Mucosa of descending colon (tissue), 3 donors: ENCODE measurements at regions not wholly inside any gene's neighbourhood (a gene's known extent, or its start where the extent isn't known, plus 50 kb on each side); places are given as distances from the start of the nearest gene placed in this dataset.
"Not testable (repeated sequence)": the region's sequence is repeated elsewhere in the genome, so short reads cannot be mapped to it uniquely, and the experiment has no call there.

Experiments
- ATAC-seq: fragments of 200-7000 bp; cut with Tn5 transposase; one replicate; pipeline ENCODE4 v1.9.1; 2020; ENCODE audit warnings: mild to moderate bottlenecking, moderate library complexity
- DNase-seq, 3 donors: peaks; one replicate each; pipeline ENCODE4 v3.0.0-alpha.2; 2020
- H3K36me3 ChIP-seq: fragments of 200-600 bp; one replicate; pipeline ENCODE4 v1.8.0; 2021; ENCODE audit warnings: low read depth, mild to moderate bottlenecking
- H3K4me1 ChIP-seq: fragments of 200-600 bp; one replicate; pipeline ENCODE4 v1.8.0; 2021; ENCODE audit warnings: low read depth, mild to moderate bottlenecking
- H3K4me3 ChIP-seq: fragments of 200-600 bp; one replicate; pipeline ENCODE4 v1.8.0; 2021; ENCODE audit warnings: mild to moderate bottlenecking
- H3K9me3 ChIP-seq: fragments of 200-600 bp; one replicate; pipeline ENCODE4 v1.8.0; 2021; ENCODE audit warnings: mild to moderate bottlenecking
- intact Hi-C, 2 donors: fragments of 100-400 bp; cut with DNase I in 1 of 2; cut with micrococcal nuclease in 1 of 2; formaldehyde crosslinking; loops; one replicate each; pipeline versions ENCODE4 v1.11.0 to v1.11.1; 2022; cut with DNase I, micrococcal nuclease
- donor health status: DM: no; HTN: no; CAD: no; lungs with moderate emphysema.
- donor health status: DM: no; HTN: no; CAD: no.
- donor health status: DM: no; HTN: yes; CAD: no.

GRCh38 chr16:16448423-16448822 lies 69.5 kb downstream of the NPIPA7 start:
- H3K36me3 ChIP-seq, ATAC-seq, DNase-seq, H3K9me3 ChIP-seq, H3K4me3 ChIP-seq, intact Hi-C loops, H3K4me1 ChIP-seq: not testable (repeated sequence)

GRCh38 chr16:16449712-16450237 lies 70.8 kb downstream of the NPIPA7 start:
- H3K4me1 ChIP-seq, H3K36me3 ChIP-seq, H3K9me3 ChIP-seq, intact Hi-C loops, H3K4me3 ChIP-seq, DNase-seq, ATAC-seq: not testable (repeated sequence)

- intact Hi-C loops, H3K4me3 ChIP-seq: not testable (repeated sequence)
These were observed 72.9 kb downstream of the NPIPA7 start for GRCh38 chr16:16451721-16452410.

DNA sequence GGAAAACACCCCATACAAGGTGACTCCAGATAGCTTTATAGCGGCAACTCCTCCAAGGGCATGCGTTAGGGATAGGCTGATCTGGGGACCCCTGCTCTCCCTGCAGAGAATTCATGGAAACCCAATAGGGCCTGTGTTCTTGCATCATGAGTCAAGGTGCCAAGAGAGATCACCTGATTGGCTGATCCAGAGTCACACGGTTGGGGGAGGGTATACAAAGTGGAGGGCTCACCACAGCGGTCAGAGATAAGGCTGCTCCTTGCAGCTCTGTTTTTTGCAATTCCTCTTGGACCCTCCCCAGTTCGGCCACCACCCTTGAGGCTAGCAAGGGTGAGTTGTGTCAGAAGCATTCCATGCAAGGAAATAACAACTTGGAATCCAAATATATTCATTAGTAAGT lies 79.6 kb downstream of the NPIPA7 start:
- H3K9me3 ChIP-seq, H3K4me3 ChIP-seq, H3K36me3 ChIP-seq, DNase-seq, intact Hi-C loops, ATAC-seq, H3K4me1 ChIP-seq: not testable (repeated sequence)

More at GRCh38 chr16:16451721-16452410, 72.9 kb downstream of the NPIPA7 start:
- ATAC-seq, H3K36me3 ChIP-seq, H3K9me3 ChIP-seq, H3K4me1 ChIP-seq, DNase-seq: not testable (repeated sequence)

- DNase-seq, H3K36me3 ChIP-seq, H3K4me1 ChIP-seq, intact Hi-C loops, ATAC-seq, H3K4me3 ChIP-seq, H3K9me3 ChIP-seq: not testable (repeated sequence)
These were observed 84.9 kb downstream of the NPIPA7 start for GRCh38 chr16:16463792-16464191.

- H3K4me1 ChIP-seq, ATAC-seq, H3K4me3 ChIP-seq, H3K36me3 ChIP-seq, intact Hi-C loops, H3K9me3 ChIP-seq, DNase-seq: not testable (repeated sequence)
These were observed 110.0 kb downstream of the NPIPA7 start for GRCh38 chr16:16488919-16489318.

GRCh38 chr16:16489466-16489865 lies 110.5 kb downstream of the NPIPA7 start:
- H3K9me3 ChIP-seq, H3K4me1 ChIP-seq, H3K4me3 ChIP-seq, intact Hi-C loops, H3K36me3 ChIP-seq, ATAC-seq, DNase-seq: not testable (repeated sequence)

GRCh38 chr16:16494114-16494513 lies 115.2 kb downstream of the NPIPA7 start:
- H3K36me3 ChIP-seq, H3K4me1 ChIP-seq, intact Hi-C loops, H3K4me3 ChIP-seq, DNase-seq, H3K9me3 ChIP-seq: not testable (repeated sequence)
- peak; percentile 89 for ATAC-seq

DNA sequence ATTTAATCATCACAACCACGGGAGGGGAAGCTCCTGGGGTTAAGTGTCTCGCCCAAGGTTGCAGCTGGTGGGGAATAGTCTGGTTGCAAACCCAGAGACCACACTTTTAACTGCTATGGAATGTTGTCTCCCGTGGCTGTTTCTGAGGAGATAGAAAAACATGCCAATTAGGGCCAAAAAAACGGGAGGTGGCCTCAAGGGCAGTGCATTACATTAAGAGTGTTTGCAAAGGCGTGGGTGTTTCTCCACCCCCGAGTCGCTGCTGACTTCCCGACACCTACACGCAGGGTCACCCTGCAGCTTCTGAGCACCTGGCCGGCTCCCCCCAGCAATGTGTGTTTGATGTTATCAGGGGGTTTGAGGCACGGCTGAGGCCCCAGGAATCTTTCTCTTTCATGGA lies 116.1 kb downstream of the NPIPA7 start:
- DNase-seq, ATAC-seq, H3K4me1 ChIP-seq, intact Hi-C loops, H3K4me3 ChIP-seq, H3K36me3 ChIP-seq, H3K9me3 ChIP-seq: not testable (repeated sequence)

GRCh38 chr16:16499875-16500274 lies 120.9 kb downstream of the NPIPA7 start:
- H3K36me3 ChIP-seq, ATAC-seq, H3K4me1 ChIP-seq, H3K9me3 ChIP-seq, DNase-seq, H3K4me3 ChIP-seq, intact Hi-C loops: not testable (repeated sequence)

DNA sequence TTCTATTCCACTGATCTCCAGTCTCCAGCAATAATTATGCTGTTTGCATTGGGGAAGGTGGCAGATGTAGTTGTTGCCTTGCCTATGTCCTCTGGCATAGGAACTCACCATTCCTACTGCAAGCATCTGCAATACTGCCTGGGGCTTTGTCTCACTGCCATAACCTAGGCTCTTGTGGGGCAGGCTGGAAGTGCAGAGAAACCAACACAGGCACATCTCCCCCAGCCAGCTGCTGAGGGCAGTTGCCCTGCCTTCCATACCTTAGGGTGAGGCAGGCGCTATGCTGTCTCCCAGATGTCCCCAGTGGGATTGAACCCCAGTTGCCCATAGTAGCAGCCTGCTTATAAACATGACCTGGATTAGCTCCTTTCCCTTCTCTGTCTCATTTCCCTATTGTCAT lies 128.1 kb downstream of the NPIPA7 start:
- H3K9me3 ChIP-seq, ATAC-seq, intact Hi-C loops, DNase-seq, H3K4me1 ChIP-seq, H3K4me3 ChIP-seq, H3K36me3 ChIP-seq: not testable (repeated sequence)

GRCh38 chr16:16508344-16508743 lies 129.4 kb downstream of the NPIPA7 start:
- intact Hi-C loops, ATAC-seq, H3K4me1 ChIP-seq, DNase-seq, H3K4me3 ChIP-seq, H3K36me3 ChIP-seq, H3K9me3 ChIP-seq: not testable (repeated sequence)

DNA sequence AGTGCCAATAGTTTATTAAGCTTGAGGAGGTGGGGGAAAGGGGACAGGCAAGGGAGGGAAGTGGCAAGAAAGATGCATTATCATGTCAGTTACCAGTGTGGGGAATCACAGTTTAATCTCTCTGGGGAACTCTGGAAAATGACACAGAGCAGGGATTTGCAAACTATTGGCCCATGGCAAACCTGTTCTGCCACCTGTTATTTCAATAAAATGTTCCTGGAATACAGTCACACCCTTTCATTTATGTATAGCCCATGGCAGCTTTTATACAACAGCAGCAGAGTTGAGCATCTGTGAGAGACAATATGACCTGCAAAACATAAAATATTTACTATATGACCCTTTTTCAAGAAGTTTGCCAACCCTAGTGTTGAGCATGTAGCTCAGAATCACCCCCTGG lies 140.5 kb downstream of the NPIPA7 start:
- DNase-seq, intact Hi-C loops: not testable (repeated sequence)
- ATAC-seq, result peak; percentile 90

GRCh38 chr16:16521239-16522002 lies 142.5 kb downstream of the NPIPA7 start:
- ATAC-seq, H3K9me3 ChIP-seq, H3K4me1 ChIP-seq, DNase-seq, intact Hi-C loops, H3K4me3 ChIP-seq, H3K36me3 ChIP-seq: not testable (repeated sequence)

More for the DNA sequence above, 140.5 kb downstream of the NPIPA7 start:
- H3K36me3 ChIP-seq, H3K4me1 ChIP-seq, H3K9me3 ChIP-seq, H3K4me3 ChIP-seq: not testable (repeated sequence)
